GM23338 (cell line): ENCODE measurements at regions not wholly inside any gene's neighbourhood (a gene's known extent, or its start where the extent isn't known, plus 50 kb on each side); places are given as distances from the start of the nearest gene placed in this dataset.

Source experiments
- ATAC-seq: fragments of 200-7000 bp; cut with Tn5 transposase; 3 replicates; pipeline ENCODE4 v1.9.1; 2020
- DNase-seq: peaks from one replicate; pipeline ENCODE4 v3.0.0-alpha.2; 2015; ENCODE audit warnings: low spot score
- H2AFZ ChIP-seq: fragments of 200-600 bp; sonication (generic); 2 replicates; pipeline ENCODE4 v1.8.0; 2016; ENCODE audit warnings: antibody characterized with exemption, mild to moderate bottlenecking, moderate library complexity
- H3F3A ChIP-seq: fragments of 200-600 bp; sonication (generic); replicated peaks from 2 replicates; pipeline ENCODE4 v1.8.0; 2017; ENCODE audit warnings: antibody characterized with exemption, mixed run types, low read depth
- H3K27ac ChIP-seq: fragments of 200-600 bp; sonication (generic); 2 replicates; pipeline ENCODE4 v1.6.1; 2016; ENCODE audit warnings: low read depth
- H3K27me3 ChIP-seq: fragments of 200-600 bp; sonication (generic); 2 replicates; pipeline ENCODE4 v1.8.0; 2016; ENCODE audit warnings: mild to moderate bottlenecking, mixed run types, moderate library complexity; ENCODE audit not compliant: insufficient read depth
- H3K36me3 ChIP-seq: fragments of 200-600 bp; sonication (generic); 2 replicates; pipeline ENCODE4 v1.8.0; 2016; ENCODE audit warnings: mild to moderate bottlenecking; ENCODE audit not compliant: insufficient read depth
- H3K4me1 ChIP-seq: fragments of 200-600 bp; sonication (generic); 2 replicates; pipeline ENCODE4 v1.8.0; 2016; ENCODE audit warnings: mild to moderate bottlenecking, moderate library complexity; ENCODE audit not compliant: insufficient read depth
- H3K4me2 ChIP-seq: fragments of 200-600 bp; sonication (generic); 2 replicates; pipeline ENCODE4 v1.7.1; 2017; ENCODE audit warnings: mixed run types
- H3K4me3 ChIP-seq: fragments of 200-600 bp; sonication (generic); 2 replicates; pipeline ENCODE4 v1.6.1; 2016; ENCODE audit warnings: mixed run types
- H3K79me2 ChIP-seq: fragments of 200-600 bp; sonication (generic); replicated peaks from 2 replicates; pipeline ENCODE4 v1.8.0; 2017; ENCODE audit warnings: mild to moderate bottlenecking; ENCODE audit not compliant: insufficient read depth
- H3K9me2 ChIP-seq: fragments of 200-600 bp; sonication (generic); 2 replicates; pipeline ENCODE4 v1.8.0; 2017; ENCODE audit not compliant: insufficient read depth
- H4K20me1 ChIP-seq: fragments of 200-600 bp; sonication (generic); replicated peaks from 2 replicates; pipeline ENCODE4 v1.8.0; 2017; ENCODE audit warnings: mild to moderate bottlenecking; ENCODE audit not compliant: insufficient read depth
- H3K27ac Mint-ChIP-seq: 2 replicates; pipeline ENCODE4 v1.8.0; 2020; ENCODE audit warnings: inconsistent platforms, mild to moderate bottlenecking, moderate library complexity, mixed read lengths
- H3K27me3 Mint-ChIP-seq: 3 replicates; pipeline ENCODE4 v1.8.0; 2022; ENCODE audit warnings: low read depth, mild to moderate bottlenecking, moderate library complexity, mixed read lengths, inconsistent platforms; ENCODE audit not compliant: insufficient read depth, poor library complexity
- H3K36me3 Mint-ChIP-seq: 3 replicates; pipeline ENCODE4 v1.8.0; 2021; ENCODE audit warnings: low read depth, mild to moderate bottlenecking, inconsistent platforms, moderate library complexity, mixed read lengths
- H3K4me1 Mint-ChIP-seq: 3 replicates; pipeline ENCODE4 v1.8.0; 2020; ENCODE audit warnings: mild to moderate bottlenecking, inconsistent platforms, mixed read lengths
- H3K4me3 Mint-ChIP-seq: 3 replicates; pipeline ENCODE4 v1.8.0; 2021; ENCODE audit warnings: moderate library complexity, mild to moderate bottlenecking, inconsistent platforms, mixed read lengths
- H3K9me3 Mint-ChIP-seq: 3 replicates; pipeline ENCODE4 v1.8.0; 2020; ENCODE audit warnings: moderate library complexity, mild to moderate bottlenecking, inconsistent platforms, mixed read lengths
- CREB1 ChIP-seq: fragments of 250-450 bp; sonication (Bioruptor Pico); IDR thresholded peaks from 2 replicates; pipeline ENCODE4 v1.5.0; 2020; ENCODE audit warnings: low read depth, mild to moderate bottlenecking, moderate library complexity
- CTCF ChIP-seq, 2 experiments: fragments of 200-600 bp in 1 of 2; sonication (generic) in 1 of 2; conservative IDR thresholded peaks; 2 replicates each; pipeline versions ENCODE4 v1.5.1 to v1.6.1; 2016 to 2017; ENCODE audit warnings: antibody characterized with exemption in 2 of 2, low read depth in 2 of 2, mild to moderate bottlenecking in 2 of 2, moderate library complexity in 1 of 2
- EZH2 ChIP-seq: fragments of 200-600 bp; sonication (generic); IDR thresholded peaks from one replicate; pipeline ENCODE4 v1.8.0; 2017; ENCODE audit warnings: antibody characterized with exemption, mild to moderate bottlenecking, low read depth; ENCODE audit not compliant: unreplicated experiment
- REST ChIP-seq: IDR thresholded peaks from one replicate; pipeline ENCODE4 v1.6.1; 2018; ENCODE audit warnings: antibody characterized with exemption; ENCODE audit not compliant: unreplicated experiment
- STAT1 ChIP-seq: IDR thresholded peaks from one replicate; pipeline ENCODE4 v1.6.1; 2016; ENCODE audit warnings: antibody characterized with exemption; ENCODE audit not compliant: unreplicated experiment
- ZNF114 ChIP-seq: fragments of 250-450 bp; sonication (Bioruptor Pico); IDR thresholded peaks from 2 replicates; pipeline ENCODE4 v1.5.0; 2020; ENCODE audit warnings: mild to moderate bottlenecking, moderate library complexity
- ZNF331 ChIP-seq: fragments of 250-450 bp; sonication (Bioruptor Pico); IDR thresholded peaks from 2 replicates; pipeline ENCODE4 v1.5.0; 2020; ENCODE audit warnings: low read depth, mild to moderate bottlenecking, moderate library complexity
- ZNF462 ChIP-seq: fragments of 250-450 bp; sonication (Bioruptor Pico); IDR thresholded peaks from 2 replicates; pipeline ENCODE4 v1.5.0; 2020; ENCODE audit warnings: mild to moderate bottlenecking, moderate library complexity

GRCh38 chr17:45672301-45672700 lies 111.8 kb upstream of the CRHR1 start (continued):
- no peak for TF ChIP-seq CTCF (conservative IDR thresholded peaks at IDR 0.05; ENCODE audit: low read depth in 2 of 2)
- no peak for TF ChIP-seq REST

GRCh38 chr17:45672792-45673191 lies 111.3 kb upstream of the CRHR1 start:
- Histone ChIP-seq H3K27ac (no peak overlapping the region), H3K27me3 (no peaks in the 10 kb centered on the region), H3K4me2 (no peak overlapping the region), H3K79me2 (no peaks in the 10 kb centered on the region), H3F3A (no peaks in the 10 kb centered on the region), H3K4me3 (no peak overlapping the region), H2AFZ (no peak overlapping the region), H4K20me1 (no peaks in the 10 kb centered on the region), H3K4me1 (no peaks in the 10 kb centered on the region), H3K9me2 (no peaks in the 10 kb centered on the region), H3K36me3 (no peaks in the 10 kb centered on the region)
- no peak overlapping the region for H3K4me3 Mint-ChIP-seq
- ATAC-seq = no peak
- no peak for DNase-seq
- H3K36me3 Mint-ChIP-seq = no peaks in the 10 kb centered on the region
- H3K9me3 Mint-ChIP-seq = no peaks in the 10 kb centered on the region
- no peaks in the 10 kb centered on the region for H3K27me3 Mint-ChIP-seq
- H3K27ac Mint-ChIP-seq = no peak overlapping the region
- H3K4me1 Mint-ChIP-seq = no peaks in the 10 kb centered on the region
- TF ChIP-seq ZNF462 (no peak), ZNF331 (CRISPR knock-in tag) (no peak), CREB1 (CRISPR knock-in tag) (no peak), ZNF114 (CRISPR knock-in tag) (no peak), REST (no peak), STAT1 (no peak), EZH2 (no peak)
